ENCODE measurements at regions not wholly inside any gene's neighbourhood (a gene's known extent, or its start where the extent isn't known, plus 50 kb on each side); places are given as distances from the start of the nearest gene placed in this dataset.
"Not testable (repeated sequence)": the region's sequence is repeated elsewhere in the genome, so short reads cannot be mapped to it uniquely, and the experiment has no call there.

GRCh38 chr5:56656846-56657726 lies 158.3 kb upstream of the MAP3K1 start:
- no peak for DNase-seq

GRCh38 chr5:56651893-56652292 lies 163.5 kb upstream of the MAP3K1 start:
- DNase-seq = no peak

GRCh38 chr5:56650386-56650785 lies 165.0 kb upstream of the MAP3K1 start:
- no peak for DNase-seq

DNA sequence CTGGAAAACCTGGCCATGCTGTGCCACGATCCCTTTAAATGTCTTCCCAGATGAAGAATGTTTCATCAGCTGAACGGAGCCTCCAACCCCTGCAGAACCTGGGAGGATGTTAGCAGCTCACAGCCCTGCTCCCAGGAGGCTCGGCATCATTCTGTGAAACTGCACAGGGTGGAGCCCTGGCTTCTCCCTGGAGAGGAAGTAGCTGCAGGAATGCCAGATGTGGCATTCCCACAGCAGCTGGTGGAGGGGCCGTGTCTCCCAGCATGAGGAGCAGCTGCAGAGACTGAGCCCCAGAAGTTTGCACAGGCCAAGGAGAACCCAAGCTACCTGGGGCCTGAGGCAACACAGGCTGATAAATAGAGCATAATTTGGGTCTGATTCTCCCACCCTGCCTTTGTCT lies 165.8 kb upstream of the MAP3K1 start:
- no peak for DNase-seq

DNA sequence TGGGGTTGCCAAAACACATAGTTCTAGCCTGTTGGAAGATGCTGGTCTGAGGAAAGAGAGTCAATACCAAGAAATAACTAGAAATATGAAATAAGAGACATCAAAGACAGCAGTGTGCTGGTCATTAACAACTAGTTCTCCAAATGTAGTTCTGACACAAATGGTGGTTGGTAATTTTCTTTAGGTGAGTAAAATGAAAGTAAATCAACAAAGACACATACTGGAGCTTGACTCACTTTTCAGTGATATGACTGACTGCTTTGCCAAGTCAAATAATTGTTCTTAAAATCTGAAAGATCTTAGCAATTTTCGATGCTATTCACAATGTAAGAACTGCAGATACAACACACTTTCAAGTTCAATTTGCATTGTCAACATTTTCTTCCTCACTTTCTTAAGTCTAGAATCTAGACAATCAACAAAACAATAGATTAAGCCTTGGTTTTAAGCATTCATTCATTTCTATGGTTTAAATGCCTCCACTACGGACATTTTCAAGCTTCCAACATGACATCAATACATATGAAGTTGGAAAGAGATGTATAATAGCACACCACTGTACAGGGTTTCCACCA lies 166.8 kb upstream of the MAP3K1 start:
- DNase-seq = no peak

DNA sequence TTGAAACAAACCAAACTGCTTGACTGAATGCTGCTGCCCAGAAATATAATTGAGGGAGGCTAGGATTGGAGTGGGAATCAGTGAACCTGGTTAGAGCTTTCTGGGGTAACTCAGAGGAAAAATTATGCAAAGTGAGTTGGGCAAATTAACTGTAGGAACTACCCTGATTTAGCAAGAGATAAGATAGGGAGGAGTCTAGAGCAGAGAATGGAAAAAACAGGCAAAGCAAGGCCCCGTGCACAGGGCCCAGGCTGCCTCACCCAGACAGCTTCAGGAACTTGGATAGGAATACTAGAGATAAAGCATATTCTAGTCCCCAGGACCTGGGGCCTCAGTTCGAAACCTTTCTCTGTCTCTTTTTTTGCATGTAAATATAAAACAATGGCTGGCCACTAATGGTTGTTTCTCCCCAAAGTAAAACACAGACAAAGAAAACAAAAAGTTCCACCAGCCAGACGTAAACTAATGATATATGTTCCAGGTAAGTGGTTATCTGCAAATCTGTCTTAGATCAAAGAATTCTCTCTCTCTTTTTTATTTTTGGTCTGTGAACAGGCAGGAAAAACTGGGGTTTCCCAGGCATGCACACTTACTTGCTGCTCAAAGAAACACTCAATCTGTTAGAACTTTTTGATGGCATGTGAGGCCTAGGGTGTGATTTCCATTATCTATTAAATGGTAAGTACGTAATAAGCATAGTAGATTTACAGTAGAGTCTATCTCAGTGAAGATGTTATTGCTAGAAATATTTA lies 168.1 kb upstream of the MAP3K1 start:
- DNase-seq = no peak

DNA sequence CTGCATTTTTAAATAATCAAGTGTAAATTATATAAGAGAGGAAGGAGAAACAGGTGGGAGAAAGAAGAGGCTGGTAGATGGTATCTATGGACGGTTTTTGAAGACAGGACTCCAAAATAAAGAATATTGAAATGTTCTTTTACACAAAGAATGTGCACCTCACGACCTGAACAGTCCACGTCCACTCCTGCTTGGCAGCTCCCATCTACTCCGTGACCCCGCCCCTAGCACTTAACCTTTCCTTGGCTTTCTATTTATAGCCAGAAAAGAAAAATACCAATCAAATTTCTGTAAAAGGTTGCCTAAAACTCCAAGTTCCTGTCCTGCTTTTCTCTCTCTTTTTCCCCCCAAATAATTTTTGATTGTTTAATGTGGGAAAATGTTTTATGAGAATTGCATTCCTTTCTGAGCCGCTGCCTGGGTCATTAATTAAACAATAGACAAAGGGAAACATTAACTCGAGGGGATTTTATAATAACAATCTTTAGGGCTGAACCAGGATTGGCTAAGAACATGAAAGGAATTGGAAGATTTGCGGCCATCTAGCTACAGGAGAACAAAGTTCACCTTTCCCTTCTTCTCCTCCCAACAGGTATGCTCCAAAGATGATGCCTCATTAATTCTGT lies 173.6 kb upstream of the MAP3K1 start:
- no peak for DNase-seq

DNA sequence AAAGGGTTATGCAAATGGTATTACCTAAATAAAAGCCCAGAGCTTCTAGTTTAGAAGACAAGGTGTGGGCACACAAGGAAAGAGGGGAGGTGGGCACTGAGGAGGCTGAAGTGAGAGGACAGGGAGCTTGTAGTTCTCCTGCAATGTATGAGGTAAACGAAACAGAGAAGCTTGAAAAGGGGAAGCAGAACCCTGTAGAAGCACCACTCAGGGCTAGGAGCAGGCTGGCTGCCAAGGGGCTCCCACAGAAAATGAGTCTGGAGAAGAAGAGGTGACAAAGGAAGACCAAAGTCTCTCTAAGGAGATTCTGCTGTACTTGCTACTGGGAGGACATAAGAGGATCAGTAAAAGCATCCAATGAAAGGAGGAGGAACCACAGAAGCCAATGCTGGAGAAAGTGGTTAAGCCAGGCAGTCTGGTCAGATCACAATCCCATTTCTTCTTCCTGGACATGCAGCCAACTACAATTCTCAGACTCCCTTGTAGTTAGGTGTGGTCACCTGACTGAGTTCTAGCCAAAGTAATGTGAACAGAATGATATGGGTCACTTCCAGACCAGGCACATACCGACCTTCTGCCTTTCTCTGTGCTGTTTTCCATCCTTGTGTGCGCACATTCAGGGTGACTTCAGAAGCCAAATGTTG lies 174.5 kb upstream of the MAP3K1 start:
- peak; percentile 77 for DNase-seq

GRCh38 chr5:56639476-56639875 lies 175.9 kb upstream of the MAP3K1 start:
- peak; percentile 54 for DNase-seq

- DNase-seq = no peak
These were observed 176.5 kb upstream of the MAP3K1 start for GRCh38 chr5:56638768-56639238.

GRCh38 chr5:56638061-56638621 lies 177.2 kb upstream of the MAP3K1 start:
- no peak for DNase-seq

DNA sequence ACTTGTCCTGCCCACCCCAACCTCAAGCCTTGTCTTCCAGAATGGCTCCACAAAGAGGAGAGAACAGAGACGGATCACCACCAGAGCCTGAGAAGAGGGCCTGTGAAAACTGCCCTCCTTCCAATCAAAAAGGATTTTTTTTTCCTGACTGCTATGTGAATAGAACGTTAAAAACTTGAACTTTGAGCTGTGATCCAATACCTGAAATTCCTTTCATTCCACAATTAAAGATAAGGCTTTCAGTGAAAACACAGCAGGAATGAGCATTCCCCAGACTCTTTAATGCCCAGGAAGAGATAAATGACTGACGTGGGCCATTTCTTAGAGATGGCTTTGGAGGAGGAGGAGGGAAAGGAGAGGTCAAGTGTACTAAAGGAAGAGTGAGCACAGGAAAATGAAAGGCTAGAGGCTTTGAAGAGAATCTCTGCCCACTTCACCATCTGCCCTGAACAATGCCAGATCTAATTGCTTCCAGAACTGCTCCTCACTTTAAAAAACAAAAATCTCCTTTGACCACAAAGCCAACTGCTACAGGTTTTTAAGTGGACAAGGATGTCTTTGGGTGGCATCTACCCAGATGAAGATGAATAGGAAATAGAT lies 177.9 kb upstream of the MAP3K1 start:
- DNase-seq = no peak

DNA sequence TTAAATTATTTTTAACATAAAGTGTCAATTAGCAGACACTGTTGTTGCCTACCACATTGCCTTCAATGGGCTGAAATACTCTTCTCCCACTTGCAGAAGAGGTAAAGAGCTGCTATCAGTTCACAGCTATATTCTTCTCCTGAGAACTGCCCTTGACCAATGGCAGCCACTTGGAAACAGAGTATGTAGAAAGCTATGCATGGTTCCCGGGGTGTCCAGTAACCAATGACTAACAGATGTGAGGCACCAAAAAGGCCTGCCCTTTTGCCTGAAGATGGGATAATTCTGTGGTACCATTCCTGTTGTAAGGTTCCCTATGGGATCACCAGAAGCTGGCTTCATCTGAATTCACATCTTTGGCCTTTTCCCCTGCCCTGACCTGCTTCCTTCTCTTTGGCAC lies 181.4 kb upstream of the MAP3K1 start:
- no peak for DNase-seq

DNA sequence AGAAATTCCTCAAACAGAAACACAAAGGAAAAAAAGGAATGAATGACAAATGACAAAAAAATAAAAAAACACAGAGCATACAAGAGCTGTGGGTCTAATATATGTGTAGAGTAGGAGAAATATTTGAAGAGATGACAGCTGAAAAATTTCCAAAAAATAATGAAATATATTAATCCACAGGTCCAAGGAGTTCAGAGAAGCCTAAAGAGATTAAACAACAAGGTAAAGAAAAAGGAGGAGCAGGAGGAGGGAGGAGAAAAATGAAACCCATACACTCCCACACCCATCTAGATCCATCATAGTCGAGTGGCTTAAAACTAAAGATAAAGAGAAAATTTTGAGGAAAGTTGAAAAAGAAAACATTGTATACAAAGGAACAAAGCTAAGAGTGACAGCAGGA lies 182.4 kb upstream of the MAP3K1 start:
- no peak for DNase-seq

DNA sequence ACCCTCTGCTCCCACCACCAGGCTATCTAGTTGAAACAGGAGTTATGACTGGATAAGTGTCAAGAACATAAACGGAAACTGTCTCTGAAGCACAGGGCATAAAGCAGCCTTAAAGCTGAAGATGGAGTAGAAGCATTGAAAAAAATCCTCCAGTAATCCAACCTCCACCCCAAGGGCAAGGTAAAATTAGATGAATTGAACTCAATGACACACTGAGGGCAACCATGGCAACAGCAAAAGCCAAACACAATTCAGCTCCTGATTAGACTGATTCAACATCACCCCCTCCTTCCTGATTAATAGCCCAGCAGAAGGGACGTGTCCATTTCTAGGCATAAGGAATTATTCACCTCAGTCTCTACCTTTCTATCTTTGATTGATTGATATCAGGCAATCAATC lies 183.2 kb upstream of the MAP3K1 start:
- no peak for DNase-seq

DNA sequence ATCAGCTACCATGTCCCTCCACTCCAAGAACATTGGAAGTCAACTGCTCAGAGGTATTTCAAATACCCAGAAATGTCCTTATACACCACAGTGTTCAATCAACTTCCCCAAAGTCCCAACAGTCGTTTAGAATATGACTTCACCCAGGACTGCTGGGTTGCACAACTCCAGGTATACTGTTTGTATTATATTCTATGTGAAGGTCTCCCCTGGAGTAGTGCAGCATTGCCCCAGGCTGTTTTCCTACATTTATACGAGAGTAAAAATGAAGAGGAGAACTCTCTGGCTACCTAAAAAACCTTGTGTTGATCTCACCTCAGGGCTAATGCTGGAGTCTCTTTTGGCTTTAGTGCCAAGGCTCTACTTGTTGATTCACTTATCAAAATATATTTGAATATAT lies 183.6 kb upstream of the MAP3K1 start:
- DNase-seq = no peak

DNA sequence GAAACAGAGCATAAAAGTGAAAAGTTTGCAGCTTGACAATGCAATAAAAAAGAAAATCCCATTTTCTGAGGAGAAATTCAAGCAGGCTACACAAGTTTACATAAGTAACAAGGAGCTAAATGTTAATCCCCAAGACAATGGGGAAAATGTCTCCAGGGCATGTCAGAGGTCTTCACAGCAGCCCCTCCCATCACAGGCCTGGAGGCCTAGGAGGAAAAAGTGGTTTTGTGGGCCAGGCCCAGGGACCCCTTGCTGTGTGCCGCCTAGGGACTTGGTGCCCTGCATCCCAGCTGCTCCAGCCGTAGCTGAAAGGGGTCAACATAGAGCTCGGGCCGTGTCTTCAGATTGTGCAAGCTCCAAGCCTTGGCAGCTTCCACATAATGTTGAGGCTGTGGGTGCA lies 186.7 kb upstream of the MAP3K1 start:
- DNase-seq = not testable (repeated sequence)

DNA sequence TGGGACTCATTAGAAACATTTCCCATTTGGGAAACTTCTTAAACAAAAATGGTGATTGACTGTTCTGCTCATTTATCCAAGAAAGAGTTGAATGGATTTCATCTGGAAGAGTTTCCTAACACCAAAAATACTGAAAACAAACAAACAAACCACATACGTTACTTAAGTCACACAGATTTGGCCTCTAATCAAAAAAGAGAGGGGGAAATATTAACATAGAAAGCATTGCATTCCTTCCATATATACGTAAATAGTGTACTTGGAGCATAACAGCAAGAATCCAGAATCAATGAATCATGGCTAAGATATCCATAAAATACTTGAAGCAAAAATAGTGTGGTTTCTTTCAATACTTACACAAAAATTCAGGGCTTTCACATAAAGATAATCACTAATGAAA lies 189.8 kb upstream of the MAP3K1 start:
- DNase-seq = no peak

DNA sequence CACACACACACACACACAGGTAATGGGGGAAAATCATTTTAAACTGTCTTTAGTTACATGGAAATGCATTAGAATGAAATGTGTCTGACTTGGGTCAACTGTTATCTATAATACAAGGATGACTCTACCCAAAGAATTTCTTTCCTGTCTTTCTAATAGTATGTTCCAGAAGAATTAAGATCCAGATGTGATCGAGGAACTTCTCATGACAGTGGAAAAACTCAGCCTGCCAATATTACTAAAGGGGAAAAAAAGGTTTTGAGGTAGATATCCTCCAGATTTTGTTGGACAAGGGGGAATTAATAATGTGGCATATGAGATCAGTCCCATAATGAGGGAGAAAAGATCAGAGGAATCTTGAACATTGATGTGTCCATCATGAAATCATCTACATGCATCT lies 190.6 kb upstream of the MAP3K1 start:
- no peak for DNase-seq

DNA sequence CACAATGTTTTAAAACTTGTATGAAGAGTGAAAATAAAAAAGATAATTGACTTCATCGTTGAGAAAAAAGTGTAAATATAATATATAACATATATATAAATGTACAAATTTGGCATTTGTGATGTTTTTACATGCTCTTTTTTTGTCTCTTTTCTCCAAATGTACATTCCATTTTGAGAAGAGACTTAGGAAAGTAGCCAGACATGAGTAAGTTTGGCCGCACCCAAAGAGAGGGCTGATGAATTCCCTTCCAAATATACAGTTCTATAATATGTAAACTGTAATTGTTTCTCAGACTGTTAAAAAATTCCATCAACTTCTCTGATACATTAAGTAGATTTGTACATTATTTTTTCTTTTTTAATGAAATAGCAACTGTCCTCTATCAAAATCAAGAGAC lies 193.2 kb upstream of the MAP3K1 start:
- DNase-seq = no peak

- no peak for DNase-seq
These were observed 194.3 kb upstream of the MAP3K1 start for GRCh38 chr5:56620903-56621677.
